Kidney (tissue), 13 donors: ENCODE measurements at regions not wholly inside any gene's neighbourhood (a gene's known extent, or its start where the extent isn't known, plus 50 kb on each side); places are given as distances from the start of the nearest gene placed in this dataset.

Experiments
- DNase-seq, 5 donors: peaks; one replicate each; pipeline ENCODE4 v3.0.0-alpha.2; 2013 to 2020
- FAIRE-seq: peaks from 2 replicates; lab custom pipeline; 2012; peaks lifted over from hg19 to GRCh38; lab: Jason Lieb, UNC
- H3K27ac ChIP-seq, 2 donors: one replicate each; pipeline ENCODE4 v1.7.0; 2013; ENCODE audit warnings: low read depth in 2 of 2, low read length in 2 of 2, inconsistent platforms in 1 of 2
- H3K27me3 ChIP-seq: one replicate; pipeline ENCODE4 v1.7.1; 2013; ENCODE audit warnings: low read length, inconsistent platforms; ENCODE audit not compliant: control insufficient read depth, insufficient read depth
- H3K36me3 ChIP-seq, 3 donors: one replicate each; pipeline versions ENCODE4 v1.7.0 to v1.7.1; 2013; ENCODE audit warnings: low read length in 3 of 3, control low read depth in 1 of 3, inconsistent platforms in 1 of 3; ENCODE audit not compliant: insufficient read depth in 3 of 3, control insufficient read depth in 2 of 3
- H3K4me1 ChIP-seq, 3 donors: one replicate each; pipeline versions ENCODE4 v1.7.0 to v1.7.1; 2013; ENCODE audit warnings: low read length in 3 of 3, inconsistent platforms in 1 of 3, low read depth in 1 of 3; ENCODE audit not compliant: control insufficient read depth in 2 of 3, insufficient read depth in 2 of 3
- H3K4me3 ChIP-seq, 3 donors: one replicate each; pipeline versions ENCODE4 v1.7.0 to v1.8.1; 2013; ENCODE audit warnings: low read length in 3 of 3, control low read depth in 1 of 3, inconsistent platforms in 1 of 3
- H3K9ac ChIP-seq, 3 donors: one replicate each; pipeline versions ENCODE4 v1.7.0 to v1.7.1; 2013; ENCODE audit warnings: low read length in 3 of 3, control low read depth in 1 of 3, inconsistent platforms in 1 of 3
- H3K9me3 ChIP-seq, 3 donors: one replicate each; pipeline versions ENCODE4 v1.7.0 to v1.7.1; 2013; ENCODE audit warnings: low read length in 3 of 3, control low read depth in 1 of 3, inconsistent platforms in 1 of 3; ENCODE audit not compliant: control insufficient read depth in 2 of 3, insufficient read depth in 1 of 3
- intact Hi-C: fragments of 100-400 bp; cut with DNase I; formaldehyde crosslinking; loops from one replicate; pipeline ENCODE4 v1.11.1; 2022
- TF ChIP-seq, protein P1 (sequence below): IDR thresholded peaks from 3 replicates; pipeline ENCODE4 v1.5.1; 2012; ENCODE audit warnings: mild to moderate bottlenecking, moderate library complexity, borderline replicate concordance; ENCODE audit not compliant: insufficient read depth; ENCODE audit errors: extremely low read depth
- donor health status: control.
- donor health status: control.
- donor health status: control.
- donor health status: control.
- donor health status: control.
- donor health status: DM: yes; HTN: yes; CAD: no.
- donor health status: Normal renal cell carcinoma (clear cell type).

DNA sequence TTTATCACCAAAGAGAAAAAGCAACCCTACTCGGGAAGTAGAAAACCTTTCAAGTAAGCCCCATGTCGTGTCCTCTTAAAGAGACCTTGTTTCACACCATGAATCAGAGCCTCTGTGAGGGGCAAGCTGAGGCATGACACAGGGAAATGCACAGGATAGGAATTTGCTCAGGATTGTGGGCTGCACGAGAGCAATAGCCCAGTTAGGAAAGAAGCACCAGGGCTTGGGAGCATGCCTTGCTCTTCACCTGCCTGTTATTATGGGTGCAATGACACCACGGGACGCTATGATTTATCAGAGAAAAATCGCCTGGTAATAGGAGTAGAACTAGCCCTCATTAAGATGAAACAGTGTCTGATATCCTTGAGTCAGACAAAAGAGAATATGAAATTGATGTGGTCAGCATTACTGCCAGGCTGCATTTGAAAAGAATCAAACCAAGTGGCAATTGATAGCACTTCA is 562.9 kb upstream of the NRP1 start:
- no peak overlapping the region for H3K27ac ChIP-seq
- no peak overlapping the region for H3K4me3 ChIP-seq
- H3K27me3 ChIP-seq: no peaks in the 10 kb centered on the region
- TF ChIP-seq, protein P1, sequence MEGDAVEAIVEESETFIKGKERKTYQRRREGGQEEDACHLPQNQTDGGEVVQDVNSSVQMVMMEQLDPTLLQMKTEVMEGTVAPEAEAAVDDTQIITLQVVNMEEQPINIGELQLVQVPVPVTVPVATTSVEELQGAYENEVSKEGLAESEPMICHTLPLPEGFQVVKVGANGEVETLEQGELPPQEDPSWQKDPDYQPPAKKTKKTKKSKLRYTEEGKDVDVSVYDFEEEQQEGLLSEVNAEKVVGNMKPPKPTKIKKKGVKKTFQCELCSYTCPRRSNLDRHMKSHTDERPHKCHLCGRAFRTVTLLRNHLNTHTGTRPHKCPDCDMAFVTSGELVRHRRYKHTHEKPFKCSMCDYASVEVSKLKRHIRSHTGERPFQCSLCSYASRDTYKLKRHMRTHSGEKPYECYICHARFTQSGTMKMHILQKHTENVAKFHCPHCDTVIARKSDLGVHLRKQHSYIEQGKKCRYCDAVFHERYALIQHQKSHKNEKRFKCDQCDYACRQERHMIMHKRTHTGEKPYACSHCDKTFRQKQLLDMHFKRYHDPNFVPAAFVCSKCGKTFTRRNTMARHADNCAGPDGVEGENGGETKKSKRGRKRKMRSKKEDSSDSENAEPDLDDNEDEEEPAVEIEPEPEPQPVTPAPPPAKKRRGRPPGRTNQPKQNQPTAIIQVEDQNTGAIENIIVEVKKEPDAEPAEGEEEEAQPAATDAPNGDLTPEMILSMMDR: no peak
- intact Hi-C loops: no loop called here
- DNase-seq: no peak
- H3K9ac ChIP-seq: no peak overlapping the region
- H3K36me3 ChIP-seq: no peaks in the 10 kb centered on the region
- H3K4me1 ChIP-seq: peaks cover 0 to 6% (median 0%) of the 10 kb centered on the region in 3 donors
- no peak for FAIRE-seq
- H3K9me3 ChIP-seq: no peaks in the 10 kb centered on the region

DNA sequence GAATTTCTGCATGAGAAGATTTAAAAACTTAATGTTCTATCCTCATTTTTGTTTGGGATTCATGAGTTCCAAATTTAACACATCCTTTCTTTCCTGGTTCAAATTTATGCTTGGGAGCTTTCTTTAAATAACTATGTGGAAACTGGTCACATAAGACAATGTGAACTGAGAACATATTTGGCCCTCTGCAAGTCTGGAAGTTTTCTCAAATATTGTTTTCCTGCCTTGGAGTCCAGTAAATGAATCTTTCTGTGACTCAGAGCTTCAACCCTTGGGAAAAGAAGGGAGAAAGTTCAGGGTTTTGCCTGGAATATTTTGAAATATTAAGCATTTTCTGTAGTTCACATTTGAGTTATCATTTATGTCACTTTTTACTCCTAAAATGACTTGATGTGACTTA is 559.0 kb upstream of the NRP1 start:
- DNase-seq (no peak), FAIRE-seq (no peak)
- no peak overlapping the region for H3K9ac ChIP-seq
- H3K36me3 ChIP-seq: no peaks in the 10 kb centered on the region
- TF ChIP-seq, protein P1: no peak
- H3K4me3 ChIP-seq: no peak overlapping the region
- no peaks in the 10 kb centered on the region for H3K27me3 ChIP-seq
- H3K27ac ChIP-seq: no peak overlapping the region
- H3K9me3 ChIP-seq: no peaks in the 10 kb centered on the region
- no peaks in the 10 kb centered on the region for H3K4me1 ChIP-seq
- intact Hi-C loops: no loop called here

DNA sequence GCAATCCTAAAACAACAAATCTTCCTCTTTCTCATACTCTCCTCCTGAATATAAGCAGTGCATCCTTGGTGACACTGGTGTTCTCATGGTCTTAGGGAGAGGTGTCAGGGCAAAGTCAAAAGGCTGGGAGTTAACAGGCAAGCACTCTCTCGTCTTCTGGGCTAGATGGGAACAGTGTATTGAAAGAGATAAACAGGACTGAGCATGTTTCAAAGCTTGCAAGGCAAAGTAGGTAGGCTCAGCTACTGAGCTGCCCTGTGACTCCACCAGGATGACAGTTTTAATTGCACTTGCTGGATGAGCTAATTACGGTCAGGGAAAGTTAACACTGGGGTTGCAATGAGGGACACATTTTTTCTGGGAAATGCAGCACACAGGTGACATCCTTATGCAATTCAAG is 554.9 kb upstream of the NRP1 start:
- FAIRE-seq (no peak), DNase-seq (no peak)
- intact Hi-C loops: no loop called here

DNA sequence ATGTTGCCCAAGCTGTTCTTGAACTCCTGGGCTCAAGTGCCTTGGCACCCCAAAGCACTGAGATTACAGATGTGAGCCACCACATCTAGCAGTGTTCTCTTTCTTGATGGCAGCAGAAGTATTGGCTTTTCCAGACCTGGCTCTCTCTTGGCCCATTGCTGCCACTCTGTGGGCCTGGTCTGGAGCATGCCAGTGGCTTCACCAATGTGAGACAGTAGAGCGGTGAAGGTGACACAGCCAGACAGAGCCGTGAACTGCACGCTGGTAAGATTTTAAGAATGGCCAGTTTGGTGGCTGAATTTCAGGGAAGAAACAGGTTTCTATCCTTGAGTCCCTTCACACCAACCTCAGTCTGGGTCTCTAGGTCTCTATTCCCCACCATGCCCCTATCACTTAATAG is 552.7 kb upstream of the NRP1 start:
- no peak overlapping the region for H3K4me3 ChIP-seq
- no peak overlapping the region for H3K27ac ChIP-seq
- H3K9ac ChIP-seq: no peak overlapping the region
- TF ChIP-seq, protein P1: no peak
- FAIRE-seq: no peak
- no peaks in the 10 kb centered on the region for H3K27me3 ChIP-seq
- H3K36me3 ChIP-seq: no peaks in the 10 kb centered on the region
- no peak for DNase-seq
- H3K9me3 ChIP-seq: no peaks in the 10 kb centered on the region
- intact Hi-C loops: no loop called here
- peaks cover 0 to 11% (median 3%) of the 10 kb centered on the region in 3 donors for H3K4me1 ChIP-seq

More for the DNA sequence above, 554.9 kb upstream of the NRP1 start:
- no peaks in the 10 kb centered on the region for H3K36me3 ChIP-seq
- H3K9ac ChIP-seq: no peak overlapping the region
- no peak overlapping the region for H3K4me3 ChIP-seq
- no peak overlapping the region for H3K27ac ChIP-seq
- TF ChIP-seq, protein P1: no peak
- peaks cover 0 to 5% (median under 1%) of the 10 kb centered on the region in 3 donors for H3K4me1 ChIP-seq
- H3K9me3 ChIP-seq: no peaks in the 10 kb centered on the region
- H3K27me3 ChIP-seq: no peaks in the 10 kb centered on the region
